ENCODE measurements at regions not wholly inside any gene's neighbourhood (a gene's known extent, or its start where the extent isn't known, plus 50 kb on each side); places are given as distances from the start of the nearest gene placed in this dataset.
"Not testable (repeated sequence)": the region's sequence is repeated elsewhere in the genome, so short reads cannot be mapped to it uniquely, and the experiment has no call there.

GRCh38 chrX:122555925-122556324 is 628.2 kb upstream of the GRIA3 start:
- no peak for DNase-seq (ENCODE audit: low read depth in 2 of 2)

- no peak for DNase-seq (ENCODE audit: low read depth in 2 of 2)
Observed at GRCh38 chrX:122565952-122566351, 618.1 kb upstream of the GRIA3 start.

GRCh38 chrX:122566401-122566800 is 617.7 kb upstream of the GRIA3 start:
- DNase-seq (ENCODE audit: low read depth in 2 of 2) = no peak

GRCh38 chrX:122567911-122568310 is 616.2 kb upstream of the GRIA3 start:
- DNase-seq (ENCODE audit: low read depth in 2 of 2) = no peak

GRCh38 chrX:122572461-122572860 is 611.6 kb upstream of the GRIA3 start:
- DNase-seq (ENCODE audit: low read depth in 2 of 2) = no peak

GRCh38 chrX:122579036-122579435 is 605.0 kb upstream of the GRIA3 start:
- DNase-seq (ENCODE audit: low read depth in 2 of 2) = no peak

- DNase-seq (ENCODE audit: low read depth in 2 of 2) = no peak
Observed at GRCh38 chrX:122579526-122579925, 604.6 kb upstream of the GRIA3 start.

GRCh38 chrX:122582280-122582974 is 601.7 kb upstream of the GRIA3 start:
- no peak for DNase-seq (ENCODE audit: low read depth in 2 of 2)

- DNase-seq (ENCODE audit: low read depth in 2 of 2) = no peak
Observed at GRCh38 chrX:122582975-122583305, 601.1 kb upstream of the GRIA3 start.

GRCh38 chrX:122583551-122583950 is 600.5 kb upstream of the GRIA3 start:
- DNase-seq (ENCODE audit: low read depth in 2 of 2) = no peak

GRCh38 chrX:122584981-122585380 is 599.1 kb upstream of the GRIA3 start:
- no peak for DNase-seq (ENCODE audit: low read depth in 2 of 2)

GRCh38 chrX:122586831-122587230 is 597.2 kb upstream of the GRIA3 start:
- no peak for DNase-seq (ENCODE audit: low read depth in 2 of 2)

- no peak for DNase-seq (ENCODE audit: low read depth in 2 of 2)
Observed at GRCh38 chrX:122591546-122591945, 592.5 kb upstream of the GRIA3 start.

GRCh38 chrX:122596998-122597397 is 587.1 kb upstream of the GRIA3 start:
- DNase-seq (ENCODE audit: low read depth in 2 of 2) = no peak

GRCh38 chrX:122622795-122623194 is 561.3 kb upstream of the GRIA3 start:
- DNase-seq (ENCODE audit: low read depth in 2 of 2) = no peak

GRCh38 chrX:122625239-122625638 is 558.8 kb upstream of the GRIA3 start:
- no peak for DNase-seq (ENCODE audit: low read depth in 2 of 2)

GRCh38 chrX:122625821-122626220 is 558.3 kb upstream of the GRIA3 start:
- DNase-seq (ENCODE audit: low read depth in 2 of 2) = no peak

GRCh38 chrX:122626871-122627270 is 557.2 kb upstream of the GRIA3 start:
- no peak for DNase-seq (ENCODE audit: low read depth in 2 of 2)

- DNase-seq (ENCODE audit: low read depth in 2 of 2) = no peak
Observed at GRCh38 chrX:122641136-122641535, 542.9 kb upstream of the GRIA3 start.

GRCh38 chrX:122641826-122642225 is 542.3 kb upstream of the GRIA3 start:
- no peak for DNase-seq (ENCODE audit: low read depth in 2 of 2)

GRCh38 chrX:122655256-122655655 is 528.8 kb upstream of the GRIA3 start:
- not testable (repeated sequence) for DNase-seq (ENCODE audit: low read depth in 2 of 2)

- no peak for DNase-seq (ENCODE audit: low read depth in 2 of 2)
Observed at GRCh38 chrX:122666601-122667000, 517.5 kb upstream of the GRIA3 start.

- no peak for DNase-seq (ENCODE audit: low read depth in 2 of 2)
Observed at GRCh38 chrX:122667667-122668066, 516.4 kb upstream of the GRIA3 start.

- no peak for DNase-seq (ENCODE audit: low read depth in 2 of 2)
Observed at GRCh38 chrX:122703762-122704161, 480.3 kb upstream of the GRIA3 start.
